ENCODE measurements at regions not wholly inside any gene's neighbourhood (a gene's known extent, or its start where the extent isn't known, plus 50 kb on each side); places are given as distances from the start of the nearest gene placed in this dataset.

DNA sequence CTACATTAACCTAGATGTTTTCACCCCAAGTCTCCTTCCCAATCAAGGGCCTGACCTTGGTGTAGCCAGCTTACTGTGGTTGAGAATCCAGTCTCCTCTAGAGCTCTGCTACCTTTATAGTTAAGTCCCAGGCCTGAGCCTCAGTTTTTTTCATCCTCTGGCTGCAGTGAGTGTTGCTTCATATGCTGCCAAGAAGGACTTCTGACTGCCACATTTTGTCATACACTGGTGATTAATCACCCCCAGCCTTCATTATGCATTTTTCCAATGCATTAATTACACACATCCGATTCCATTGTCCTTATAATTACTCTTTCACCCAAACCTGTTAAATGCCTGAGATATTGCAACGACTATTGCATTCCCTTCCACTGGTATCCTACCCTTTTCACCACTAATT, 66.3 kb upstream of the FGGY start:
- no peak for DNase-seq

GRCh38 chr1:59232216-59232615, 64.7 kb upstream of the FGGY start:
- DNase-seq: no peak

- no peak for DNase-seq
Observed at GRCh38 chr1:59233444-59233843, 63.5 kb upstream of the FGGY start.

DNA sequence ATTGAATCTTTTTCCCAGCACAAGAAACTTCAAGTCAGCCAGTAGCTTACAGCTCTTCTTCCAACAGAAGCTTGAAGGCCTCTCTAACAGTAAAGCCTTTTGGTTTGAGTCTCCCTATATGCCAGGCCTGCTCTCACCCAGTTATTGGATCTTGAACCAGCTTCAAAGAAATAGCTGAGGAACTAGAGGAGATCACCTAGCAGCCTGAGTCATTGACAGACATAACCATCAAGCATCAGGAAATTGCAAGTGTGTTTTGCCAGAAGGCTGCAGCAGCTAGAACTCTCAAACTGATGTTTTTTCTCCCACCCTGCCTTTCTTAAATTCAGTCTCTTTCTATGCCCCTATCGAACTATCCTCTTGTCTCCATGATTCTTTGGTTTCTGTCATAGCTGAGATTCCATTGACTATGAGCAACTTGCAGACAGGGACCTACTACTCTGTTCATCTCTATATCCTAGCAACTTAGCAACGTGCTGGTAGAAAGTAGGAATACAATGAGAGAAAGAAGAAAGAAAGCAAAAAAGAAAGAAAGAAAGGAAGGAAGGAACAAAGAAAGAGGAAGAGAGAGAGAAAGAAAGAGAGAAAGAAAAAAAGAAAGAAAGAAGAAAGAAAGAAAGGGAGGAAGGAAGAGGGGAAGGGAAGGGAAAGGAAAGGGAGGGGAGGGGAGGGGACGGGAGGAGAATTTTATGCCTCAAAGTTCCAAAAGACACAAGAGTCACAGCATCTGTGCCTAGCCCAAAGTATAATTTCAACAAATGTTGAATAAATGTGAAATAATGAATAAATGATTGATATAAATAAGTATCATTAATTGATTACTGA, 60.0 kb upstream of the FGGY start:
- DNase-seq: no peak

DNA sequence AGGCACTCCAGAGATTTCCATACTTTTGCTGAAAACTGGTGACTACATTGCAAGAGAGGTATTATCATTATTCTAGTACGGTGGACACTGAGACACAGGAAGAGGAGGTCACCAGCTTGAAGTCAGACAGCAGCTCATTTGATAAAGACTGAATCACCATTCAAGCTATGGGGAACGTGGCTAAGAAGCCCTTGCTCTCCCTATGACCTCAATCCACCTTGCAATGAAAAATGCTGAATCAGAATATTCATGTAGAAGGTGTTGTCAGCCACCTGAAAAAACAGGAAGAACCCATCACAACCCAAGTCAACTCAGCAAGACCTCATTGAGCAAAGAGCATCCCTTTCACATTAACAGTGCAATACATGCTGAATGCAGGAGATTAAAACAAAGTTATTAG, 59.0 kb upstream of the FGGY start:
- no peak for DNase-seq

GRCh38 chr1:59238333-59238934, 58.5 kb upstream of the FGGY start:
- no peak for DNase-seq

DNA sequence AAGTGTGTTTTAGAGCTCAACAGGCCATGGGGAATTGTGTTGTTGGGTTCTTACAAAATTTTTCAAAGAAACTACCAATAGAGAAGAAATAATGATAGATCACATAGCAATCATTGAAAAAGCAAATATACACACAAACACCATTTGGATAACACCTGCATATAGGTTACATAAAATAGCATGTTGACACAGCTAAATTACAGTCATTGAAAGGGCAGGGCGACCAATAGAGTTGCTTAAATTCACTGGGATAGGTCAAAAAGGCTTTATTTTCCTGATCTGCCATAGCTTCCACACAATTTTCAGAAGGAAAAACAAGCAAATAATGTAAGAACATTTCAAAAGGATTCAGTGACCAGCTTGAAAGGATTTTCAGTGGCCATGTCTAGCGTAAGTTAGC, 57.9 kb upstream of the FGGY start:
- no peak for DNase-seq

- no peak for DNase-seq
Observed at GRCh38 chr1:59241909-59242308, 55.0 kb upstream of the FGGY start.

DNA sequence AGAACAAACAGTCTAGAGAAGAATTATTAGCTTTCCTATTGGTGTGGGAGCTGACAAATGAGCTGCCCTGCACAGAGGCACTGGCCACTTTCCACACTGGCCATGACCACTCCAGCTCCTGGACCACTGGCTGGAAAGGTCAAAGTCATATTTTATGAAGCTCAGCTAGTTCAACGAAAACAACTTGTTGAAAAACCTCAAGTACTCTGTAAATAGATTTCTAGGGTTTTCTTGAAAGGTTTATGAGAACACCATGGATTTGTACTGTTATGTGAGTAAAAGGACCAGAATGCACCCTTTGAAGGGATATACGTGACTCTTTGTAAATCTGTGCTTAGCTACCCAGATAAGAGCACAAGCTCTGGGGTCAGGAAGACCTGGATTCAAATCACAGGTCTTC, 54.5 kb upstream of the FGGY start:
- no peak for DNase-seq

- DNase-seq: no peak
Observed at GRCh38 chr1:59243550-59243949, 53.3 kb upstream of the FGGY start.

DNA sequence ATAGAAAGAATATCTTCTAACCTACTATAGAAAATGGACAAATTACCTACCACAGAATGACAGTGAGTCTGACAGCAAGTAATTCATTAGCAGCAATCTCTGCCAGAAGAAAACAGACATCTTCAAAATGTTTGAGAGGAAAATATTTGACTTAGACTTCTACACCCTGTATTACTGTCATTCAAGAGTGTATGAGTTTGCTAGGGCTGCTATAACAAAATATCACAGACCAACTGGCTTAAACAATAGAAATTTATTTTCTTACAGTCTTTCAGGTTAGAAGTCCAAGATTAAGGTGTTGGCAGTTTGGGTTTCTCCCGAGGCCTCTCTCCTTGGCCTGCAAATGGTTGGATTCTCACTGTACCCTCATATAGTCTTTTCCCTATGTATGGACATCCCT, 52.9 kb upstream of the FGGY start:
- DNase-seq: no peak

GRCh38 chr1:59244891-59245290, 52.0 kb upstream of the FGGY start:
- no peak for DNase-seq

All from cortex of kidney (tissue), 1 donor.